ENCODE measurements at regions not wholly inside any gene's neighbourhood (a gene's known extent, or its start where the extent isn't known, plus 50 kb on each side); places are given as distances from the start of the nearest gene placed in this dataset.

DNA sequence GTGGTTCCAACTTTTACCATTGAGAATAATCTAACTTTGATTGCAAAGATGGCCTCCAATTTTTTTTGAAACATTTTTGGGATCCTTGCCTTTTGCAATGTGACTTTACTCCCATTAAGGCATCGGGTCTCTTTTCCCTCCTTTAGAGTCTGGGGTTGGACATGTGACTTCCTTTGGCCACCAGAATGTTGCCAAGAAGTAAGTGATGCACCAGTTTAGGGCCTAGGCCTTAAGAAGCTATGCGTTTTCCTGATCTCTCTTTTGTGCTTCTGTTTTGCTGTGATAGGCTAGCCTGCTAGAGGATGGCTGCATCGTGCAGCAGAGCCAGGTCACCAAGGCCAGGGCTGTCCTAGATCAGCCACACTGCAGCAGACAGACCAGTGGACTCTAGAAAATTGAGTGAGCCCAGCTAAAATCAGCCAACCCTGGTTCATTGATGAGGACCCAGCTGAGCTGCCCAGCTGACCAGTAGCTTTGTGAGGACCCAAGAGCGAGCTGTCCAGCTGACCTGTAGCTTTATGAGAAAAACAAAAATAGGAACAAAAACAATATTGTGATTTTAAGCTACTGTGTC, 594.0 kb upstream of the JAG1 start:
- TF ChIP-seq ZNF580 (CRISPR knock-in tag; IDR thresholded peaks at IDR 0.05; ENCODE audit: borderline replicate concordance, low read depth) (no peak), ZZZ3 (CRISPR knock-in tag; IDR thresholded peaks at IDR 0.05; ENCODE audit: borderline replicate concordance) (no peak), CREM (IDR thresholded peaks at IDR 0.05) (no peak), CREM (CRISPR knock-in tag; IDR thresholded peaks at IDR 0.05) (no peak), ZNF800 (CRISPR knock-in tag; IDR thresholded peaks at IDR 0.05) (no peak), NFIC (IDR thresholded peaks at IDR 0.05; ENCODE audit: low read length) (no peak), ZNF629 (CRISPR knock-in tag; conservative IDR thresholded peaks at IDR 0.05) (no peak), FOXP1 (IDR thresholded peaks at IDR 0.05) (no peak), FOXP1 (CRISPR knock-in tag; IDR thresholded peaks at IDR 0.05) (no peak), SP2 (CRISPR knock-in tag; IDR thresholded peaks at IDR 0.05) (no peak)
- TF ChIP-seq, protein P1, sequence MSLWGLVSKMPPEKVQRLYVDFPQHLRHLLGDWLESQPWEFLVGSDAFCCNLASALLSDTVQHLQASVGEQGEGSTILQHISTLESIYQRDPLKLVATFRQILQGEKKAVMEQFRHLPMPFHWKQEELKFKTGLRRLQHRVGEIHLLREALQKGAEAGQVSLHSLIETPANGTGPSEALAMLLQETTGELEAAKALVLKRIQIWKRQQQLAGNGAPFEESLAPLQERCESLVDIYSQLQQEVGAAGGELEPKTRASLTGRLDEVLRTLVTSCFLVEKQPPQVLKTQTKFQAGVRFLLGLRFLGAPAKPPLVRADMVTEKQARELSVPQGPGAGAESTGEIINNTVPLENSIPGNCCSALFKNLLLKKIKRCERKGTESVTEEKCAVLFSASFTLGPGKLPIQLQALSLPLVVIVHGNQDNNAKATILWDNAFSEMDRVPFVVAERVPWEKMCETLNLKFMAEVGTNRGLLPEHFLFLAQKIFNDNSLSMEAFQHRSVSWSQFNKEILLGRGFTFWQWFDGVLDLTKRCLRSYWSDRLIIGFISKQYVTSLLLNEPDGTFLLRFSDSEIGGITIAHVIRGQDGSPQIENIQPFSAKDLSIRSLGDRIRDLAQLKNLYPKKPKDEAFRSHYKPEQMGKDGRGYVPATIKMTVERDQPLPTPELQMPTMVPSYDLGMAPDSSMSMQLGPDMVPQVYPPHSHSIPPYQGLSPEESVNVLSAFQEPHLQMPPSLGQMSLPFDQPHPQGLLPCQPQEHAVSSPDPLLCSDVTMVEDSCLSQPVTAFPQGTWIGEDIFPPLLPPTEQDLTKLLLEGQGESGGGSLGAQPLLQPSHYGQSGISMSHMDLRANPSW (CRISPR knock-in tag; IDR thresholded peaks at IDR 0.05; ENCODE audit: borderline replicate concordance): no peak
